D721Med (cell line): ENCODE measurements at regions not wholly inside any gene's neighbourhood (a gene's known extent, or its start where the extent isn't known, plus 50 kb on each side); places are given as distances from the start of the nearest gene placed in this dataset.

ENCODE experiments used
- DNase-seq: peaks from one replicate; pipeline ENCODE4 v3.0.0; 2011; ENCODE audit warnings: low spot score; ENCODE audit not compliant: insufficient read length
- FAIRE-seq: peaks from 2 replicates; lab custom pipeline; 2011; peaks lifted over from hg19 to GRCh38; lab: Jason Lieb, UNC
- TF ChIP-seq, protein P1 (sequence below): IDR thresholded peaks from 2 replicates; pipeline ENCODE4 v1.5.1; 2012; ENCODE audit warnings: mild to moderate bottlenecking, control low read depth; ENCODE audit not compliant: insufficient read depth; ENCODE audit errors: missing control alignments

DNA sequence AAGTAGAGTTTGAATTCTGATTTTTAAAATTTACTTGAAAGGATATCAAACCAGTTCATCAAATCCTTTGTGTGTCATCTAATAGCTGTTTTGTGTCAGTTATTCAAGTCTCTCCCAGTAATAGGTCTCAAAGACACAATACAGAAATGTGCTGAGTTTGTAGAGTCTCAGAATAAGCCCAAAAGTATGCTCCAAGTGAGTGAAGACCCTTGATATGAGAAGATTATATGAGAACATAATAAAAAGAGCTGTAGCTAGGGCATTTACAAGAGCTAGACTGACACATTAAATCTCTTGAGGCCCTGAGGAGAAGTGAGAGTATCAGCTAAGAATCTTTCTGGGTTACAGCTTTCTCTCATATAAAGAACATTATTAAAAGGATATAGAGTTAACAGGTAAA is 721.0 kb upstream of the ARRDC3 start:
- TF ChIP-seq, protein P1, sequence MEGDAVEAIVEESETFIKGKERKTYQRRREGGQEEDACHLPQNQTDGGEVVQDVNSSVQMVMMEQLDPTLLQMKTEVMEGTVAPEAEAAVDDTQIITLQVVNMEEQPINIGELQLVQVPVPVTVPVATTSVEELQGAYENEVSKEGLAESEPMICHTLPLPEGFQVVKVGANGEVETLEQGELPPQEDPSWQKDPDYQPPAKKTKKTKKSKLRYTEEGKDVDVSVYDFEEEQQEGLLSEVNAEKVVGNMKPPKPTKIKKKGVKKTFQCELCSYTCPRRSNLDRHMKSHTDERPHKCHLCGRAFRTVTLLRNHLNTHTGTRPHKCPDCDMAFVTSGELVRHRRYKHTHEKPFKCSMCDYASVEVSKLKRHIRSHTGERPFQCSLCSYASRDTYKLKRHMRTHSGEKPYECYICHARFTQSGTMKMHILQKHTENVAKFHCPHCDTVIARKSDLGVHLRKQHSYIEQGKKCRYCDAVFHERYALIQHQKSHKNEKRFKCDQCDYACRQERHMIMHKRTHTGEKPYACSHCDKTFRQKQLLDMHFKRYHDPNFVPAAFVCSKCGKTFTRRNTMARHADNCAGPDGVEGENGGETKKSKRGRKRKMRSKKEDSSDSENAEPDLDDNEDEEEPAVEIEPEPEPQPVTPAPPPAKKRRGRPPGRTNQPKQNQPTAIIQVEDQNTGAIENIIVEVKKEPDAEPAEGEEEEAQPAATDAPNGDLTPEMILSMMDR, result no peak
- DNase-seq (no peak), FAIRE-seq (no peak)

DNA sequence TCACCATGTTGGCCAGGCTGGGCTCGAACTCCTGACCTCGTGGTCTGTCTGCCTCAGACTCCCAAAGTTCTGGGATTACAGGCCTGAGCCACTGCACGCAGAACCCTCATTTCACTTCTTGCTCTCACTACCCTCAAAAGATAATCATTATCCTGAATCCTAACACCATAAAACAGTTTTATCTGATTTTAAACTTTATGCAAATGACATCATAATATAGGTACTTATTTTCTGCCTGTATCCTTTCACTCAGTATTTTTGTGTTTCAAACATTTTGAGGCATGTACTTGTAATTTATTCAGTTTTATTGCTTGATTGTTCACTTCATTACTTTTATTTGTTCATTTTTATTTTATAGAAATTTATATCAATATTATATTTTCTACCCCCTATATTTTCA is 719.2 kb upstream of the ARRDC3 start:
- DNase-seq, result no peak
- no peak for FAIRE-seq
- TF ChIP-seq, protein P1, result no peak

DNA sequence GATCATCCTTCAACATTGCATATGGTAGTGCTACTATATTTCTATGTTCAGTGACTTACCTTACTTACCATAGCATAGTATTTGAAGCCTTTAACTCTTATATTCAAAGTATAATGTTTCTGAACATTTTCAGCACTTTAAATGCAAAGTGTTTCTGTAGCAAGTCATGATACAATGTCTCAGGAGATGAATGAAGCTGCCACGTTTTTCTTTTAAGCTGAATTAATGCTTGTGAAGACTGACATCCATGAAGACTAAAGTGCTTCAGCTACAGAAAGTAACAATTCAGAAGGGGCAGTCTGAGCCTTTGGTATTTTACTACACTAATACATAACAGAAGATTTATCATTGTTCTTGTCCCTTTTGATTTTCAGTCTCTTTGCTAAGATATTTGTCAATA is 709.1 kb upstream of the ARRDC3 start:
- DNase-seq (no peak), FAIRE-seq (no peak)
- TF ChIP-seq, protein P1, result no peak

DNA sequence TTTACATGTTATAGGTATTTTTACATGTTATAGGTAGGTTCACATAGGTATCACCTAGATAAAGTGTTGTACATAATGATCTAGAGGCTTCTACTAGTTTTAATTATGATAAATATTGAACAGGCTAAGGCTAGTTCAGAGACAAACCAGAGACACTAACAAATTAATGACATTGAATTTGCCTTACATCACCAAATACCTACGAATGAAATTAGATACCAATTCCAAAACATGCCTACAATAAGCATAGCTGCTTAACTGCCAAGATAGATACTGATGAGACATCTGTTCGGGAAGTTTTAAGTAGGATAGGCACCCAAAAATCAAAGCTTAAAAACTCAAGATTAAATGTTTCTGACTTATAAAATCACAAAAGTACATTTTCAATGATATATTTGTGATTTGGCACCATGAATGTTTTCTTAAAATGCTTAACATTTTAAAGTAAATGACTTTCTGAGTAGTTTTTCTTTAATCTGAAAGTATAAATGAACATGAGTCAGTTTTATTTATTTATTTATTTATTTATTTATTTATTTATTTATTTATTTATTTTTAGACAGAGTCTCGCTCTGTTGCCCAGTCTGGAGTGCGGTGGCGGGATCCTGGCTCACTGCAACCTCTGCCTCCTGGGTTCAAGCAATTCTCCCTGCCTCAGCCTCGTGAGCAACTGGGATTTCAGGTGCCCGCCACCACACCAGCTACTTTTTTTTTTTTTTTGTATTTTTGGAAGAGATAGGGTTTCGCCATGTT is 703.1 kb upstream of the ARRDC3 start:
- TF ChIP-seq, protein P1, result no peak
- FAIRE-seq (no peak), DNase-seq (no peak)

DNA sequence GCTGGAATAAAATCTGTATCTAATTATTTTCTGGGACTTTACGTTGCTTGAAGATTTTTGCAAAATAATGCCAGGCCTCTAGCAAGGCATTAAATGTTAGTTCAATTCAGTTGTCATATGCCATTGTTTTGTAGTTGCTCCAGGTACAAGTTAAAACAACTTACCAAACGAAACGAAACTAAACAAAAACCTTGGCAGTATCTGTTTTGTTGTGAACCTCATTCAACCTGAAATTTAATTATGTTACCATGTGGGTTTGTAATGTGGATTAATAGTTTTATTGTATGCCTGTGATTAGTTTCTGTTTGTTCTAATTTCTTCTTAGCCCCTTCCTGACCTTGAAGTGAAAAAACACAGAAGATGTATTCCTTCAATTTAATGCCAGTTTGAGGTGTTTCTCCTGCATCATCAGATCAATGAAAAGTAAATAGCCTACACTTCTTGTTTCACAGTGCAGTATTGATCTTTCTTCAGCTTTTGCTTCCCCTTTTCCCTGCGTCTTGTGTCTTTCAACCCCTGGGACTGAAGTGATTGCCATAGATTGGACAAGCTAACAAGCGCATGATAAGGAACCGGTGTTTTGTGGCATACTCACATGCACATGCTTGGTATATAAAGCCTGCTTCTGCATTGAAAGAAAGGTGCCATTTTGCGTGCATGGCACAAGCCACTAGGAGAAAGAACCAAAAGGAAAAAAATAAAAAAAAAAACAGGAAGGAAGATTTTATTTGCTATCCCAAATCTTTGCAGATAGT is 699.0 kb upstream of the ARRDC3 start:
- TF ChIP-seq, protein P1, result no peak
- FAIRE-seq (no peak), DNase-seq (no peak)

DNA sequence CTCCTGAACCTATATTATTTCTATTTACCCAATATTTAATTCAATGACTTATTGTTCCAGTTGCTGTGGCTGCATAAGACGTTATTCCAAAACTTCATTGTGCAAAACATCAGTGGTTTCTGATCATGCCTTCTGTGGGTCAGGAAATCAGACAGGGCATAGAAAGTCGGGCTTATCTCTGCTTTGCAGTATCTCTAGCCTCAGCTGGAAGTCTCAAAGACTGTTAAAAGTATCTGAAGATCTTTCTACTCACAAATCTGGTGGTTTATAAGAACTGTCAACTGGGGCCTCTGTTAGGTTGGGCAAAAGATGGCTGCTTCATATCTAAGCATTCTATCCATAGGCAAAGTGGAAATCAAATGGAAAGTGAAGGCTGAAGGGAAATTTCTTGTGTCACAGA is 687.7 kb upstream of the ARRDC3 start:
- DNase-seq (no peak), FAIRE-seq (no peak)
- TF ChIP-seq, protein P1, result no peak

DNA sequence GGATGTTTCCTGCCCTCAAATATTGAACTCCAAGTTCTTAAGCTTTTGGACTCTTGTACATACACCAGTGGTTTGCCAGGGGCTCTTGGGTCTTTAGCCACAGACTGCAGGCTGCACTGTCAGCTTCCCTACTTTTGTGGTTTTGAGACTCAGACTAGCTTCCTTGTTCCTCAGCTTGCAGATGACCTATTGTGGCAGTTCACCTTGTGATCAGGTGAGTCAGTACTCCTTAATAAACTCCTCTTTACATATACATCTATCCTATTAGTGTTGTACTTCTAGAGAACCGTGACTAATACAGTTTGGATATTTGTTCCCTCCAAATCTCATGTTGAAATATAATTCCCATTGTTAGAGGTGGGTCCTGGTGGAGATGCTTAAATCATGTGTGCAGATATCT is 681.9 kb upstream of the ARRDC3 start:
- TF ChIP-seq, protein P1, result no peak
- DNase-seq (no peak), FAIRE-seq (no peak)
